SK-N-SH (cell line): ENCODE measurements at regions not wholly inside any gene's neighbourhood (a gene's known extent, or its start where the extent isn't known, plus 50 kb on each side); places are given as distances from the start of the nearest gene placed in this dataset.

ENCODE experiments used
- CTCF ChIA-PET: fragments of 300-600, 350-600 bp; formaldehyde crosslinking; extraction: SDS; loops from one replicate; lab custom pipeline; 2021; lab: Yijun Ruan, JAX
- POLR2A ChIA-PET: fragments of 350-600 bp; sonication (Branson Sonifier 250); formaldehyde crosslinking; extraction: SDS; loops from one replicate; lab custom pipeline; 2020; ENCODE audit warnings: antibody characterized with exemption, inconsistent platforms; lab: Yijun Ruan, JAX
- DNase-seq: peaks from one replicate; pipeline ENCODE4 v3.0.0; 2012
- H2AFZ ChIP-seq: fragments of 200-600 bp; sonication (generic); 2 replicates; pipeline ENCODE4 v1.8.1; 2016; ENCODE audit warnings: antibody characterized with exemption, mild to moderate bottlenecking, low read depth
- H3F3A ChIP-seq: fragments of 200-600 bp; sonication (generic); replicated peaks from 2 replicates; pipeline ENCODE3; 2016; ENCODE audit warnings: antibody characterized with exemption, mild to moderate bottlenecking; ENCODE audit not compliant: insufficient read depth
- H3K27ac ChIP-seq, 2 experiments: fragments of 200-500 bp in 1 of 2; fragments of 200-600 bp in 1 of 2; sonication (Bioruptor generic) in 1 of 2; sonication (generic), shearing (Covaris generic) in 1 of 2; 2 replicates each; pipeline versions ENCODE4 v1.5.1 to v1.6.1; 2014 to 2016; ENCODE audit warnings: low read depth in 2 of 2, inconsistent platforms in 1 of 2, low read length in 1 of 2, mild to moderate bottlenecking in 1 of 2, mixed read lengths in 1 of 2
- H3K27me3 ChIP-seq: fragments of 200-600 bp; sonication (generic), shearing (Covaris generic); 2 replicates; pipeline ENCODE4 v1.6.1; 2016; ENCODE audit warnings: mixed run types; ENCODE audit not compliant: insufficient read depth
- H3K36me3 ChIP-seq, 2 experiments: fragments of 200-500 bp in 1 of 2; fragments of 200-600 bp in 1 of 2; sonication (Bioruptor generic) in 1 of 2; sonication (generic) in 1 of 2; replicated peaks in 1 of 2; 2 replicates each; pipeline versions ENCODE3 to v1.5.1; 2014 to 2016; ENCODE audit warnings: low read length in 1 of 2, mild to moderate bottlenecking in 1 of 2; ENCODE audit not compliant: insufficient read depth in 2 of 2, control insufficient read depth in 1 of 2
- H3K4me1 ChIP-seq, 2 experiments: fragments of 200-500 bp in 1 of 2; fragments of 200-600 bp in 1 of 2; sonication (Bioruptor generic) in 1 of 2; sonication (generic), shearing (Covaris generic) in 1 of 2; 2 replicates each; pipeline versions ENCODE4 v1.5.1 to v1.6.1; 2014 to 2016; ENCODE audit warnings: low read depth in 1 of 2, low read length in 1 of 2, mixed run types in 1 of 2; ENCODE audit not compliant: insufficient read depth in 2 of 2, control insufficient read depth in 1 of 2
- H3K4me2 ChIP-seq: fragments of 200-600 bp; sonication (generic), shearing (Covaris generic); 2 replicates; pipeline ENCODE4 v1.6.1; 2017; ENCODE audit warnings: mixed run types
- H3K4me3 ChIP-seq, 2 experiments: fragments of 200-500 bp in 1 of 2; fragments of 200-600 bp in 1 of 2; sonication (Bioruptor generic) in 1 of 2; sonication (generic), shearing (Covaris generic) in 1 of 2; 2 replicates each; pipeline versions ENCODE4 v1.5.1 to v1.8.1; 2014 to 2016; ENCODE audit warnings: low read depth in 2 of 2, inconsistent platforms in 1 of 2, low read length in 1 of 2, mild to moderate bottlenecking in 1 of 2, mixed read lengths in 1 of 2, moderate library complexity in 1 of 2
- H3K79me2 ChIP-seq: fragments of 200-600 bp; sonication (generic); 2 replicates; pipeline ENCODE4 v1.8.1; 2017; ENCODE audit warnings: mild to moderate bottlenecking; ENCODE audit not compliant: insufficient read depth
- H3K9ac ChIP-seq: fragments of 200-600 bp; sonication (generic); 2 replicates; pipeline ENCODE4 v1.6.1; 2017; ENCODE audit warnings: mixed run types
- H3K9me2 ChIP-seq: fragments of 200-600 bp; sonication (generic); 2 replicates; pipeline ENCODE4 v1.6.1; 2017; ENCODE audit warnings: mixed run types
- H3K9me3 ChIP-seq: fragments of 200-600 bp; sonication (generic); 2 replicates; pipeline ENCODE4 v1.6.1; 2017; ENCODE audit warnings: mixed run types, mild to moderate bottlenecking, moderate library complexity
- H4K20me1 ChIP-seq: fragments of 200-600 bp; sonication (generic); 2 replicates; pipeline ENCODE4 v1.6.1; 2017; ENCODE audit warnings: mild to moderate bottlenecking, mixed run types; ENCODE audit not compliant: insufficient read depth
- CHD2 ChIP-seq: fragments of 150-350 bp; IDR thresholded peaks from 2 replicates; pipeline ENCODE4 v1.6.1; 2018; ENCODE audit warnings: low read length; ENCODE audit not compliant: partially characterized antibody
- EZH2phosphoT487 ChIP-seq: fragments of 200-600 bp; sonication (generic); IDR thresholded peaks from 2 replicates; pipeline ENCODE4 v1.6.1; 2017; ENCODE audit warnings: low read depth, mixed run types, mild to moderate bottlenecking, antibody characterized with exemption, moderate library complexity, borderline replicate concordance
- FOSL2 ChIP-seq: IDR thresholded peaks from 2 replicates; pipeline ENCODE4 v1.4.0; 2012; ENCODE audit warnings: low read depth, mild to moderate bottlenecking, moderate library complexity, borderline replicate concordance
- GATA2 ChIP-seq: sonication (generic); formaldehyde crosslinking; IDR thresholded peaks from 2 replicates; pipeline ENCODE4 v1.5.0; 2020; ENCODE audit warnings: mild to moderate bottlenecking, missing genetic modification reagents
- IRF3 ChIP-seq: fragments of 150-350 bp; IDR thresholded peaks from 2 replicates; pipeline ENCODE4 v1.6.1; 2016; ENCODE audit warnings: mild to moderate bottlenecking, low read depth, low read length
- RCOR1 ChIP-seq: fragments of 150-350 bp; IDR thresholded peaks from 2 replicates; pipeline ENCODE4 v1.6.1; 2017; ENCODE audit warnings: antibody characterized with exemption, low read length
- RFX5 ChIP-seq: IDR thresholded peaks from 2 replicates; pipeline ENCODE4 v1.6.1; 2012; ENCODE audit warnings: mild to moderate bottlenecking, improper control_type of control experiment, low read length
- WGBS: methylation state at CpG from one replicate; pipeline ENCODE4 v1.1.6; 2017; ENCODE audit warnings: low lambda C conversion rate; 5-methylcytosine and 5-hydroxymethylcytosine counted together
- TF ChIP-seq, protein P1 (sequence below): IDR thresholded peaks from 2 replicates; pipeline ENCODE4 v1.4.0; 2012; ENCODE audit warnings: low read depth
- TF ChIP-seq, protein P2 (sequence below): IDR thresholded peaks from 2 replicates; pipeline ENCODE4 v1.6.1; 2012; ENCODE audit warnings: mild to moderate bottlenecking, low read depth, low read length, moderate library complexity
- TF ChIP-seq, protein P3 (sequence below): fragments of 200-600 bp; sonication (generic); IDR thresholded peaks from 2 replicates; pipeline ENCODE4 v1.6.1; 2017; ENCODE audit warnings: antibody characterized with exemption, mild to moderate bottlenecking, moderate library complexity

DNA sequence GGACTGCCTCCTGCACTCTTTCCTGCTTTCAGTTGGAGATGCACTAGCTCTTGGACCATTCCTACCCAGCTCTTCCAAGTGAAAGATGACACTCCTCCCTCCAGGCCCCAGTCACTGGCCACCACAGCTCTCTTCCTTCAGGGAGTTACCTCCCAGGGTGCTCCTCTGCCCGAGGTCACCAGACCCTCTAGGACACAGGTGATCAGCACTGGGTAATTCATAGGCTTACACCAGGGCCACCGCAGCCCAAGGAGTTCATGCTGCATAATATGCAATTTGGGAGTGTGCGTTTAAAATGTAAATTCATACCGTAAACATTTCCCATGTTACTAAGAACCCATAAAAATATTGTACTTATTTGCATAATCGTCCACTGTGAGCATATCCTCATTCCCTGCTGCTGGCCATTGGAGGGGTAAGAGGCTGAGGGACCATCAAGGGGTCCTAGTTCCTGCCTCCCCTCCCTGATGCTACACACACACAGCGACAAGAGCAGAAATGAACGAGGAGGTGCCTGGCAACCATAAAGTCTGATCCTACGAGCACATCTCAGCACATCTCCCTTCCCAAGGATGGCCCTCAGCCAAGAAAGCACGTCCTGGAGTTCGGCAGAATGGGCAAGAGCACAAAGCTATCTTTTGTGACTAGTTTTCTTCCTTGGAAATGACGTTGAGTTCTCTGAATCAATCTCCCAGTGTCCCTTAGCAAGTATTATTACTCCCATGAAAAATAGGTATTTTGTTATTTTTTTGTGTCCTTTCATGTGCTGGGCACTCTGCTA, 222.9 kb upstream of the RAB4A start:
- CTCF ChIA-PET, result interaction anchor here (1.0 kb wide), 1 partner anchor 16 kb away, joined by 3 read pairs; no protein-coding TSS in a partner anchor
- Histone ChIP-seq H3K4me3 (no peak overlapping the region), H3K79me2 (no peaks in the 10 kb centered on the region), H3K9ac (no peak overlapping the region), H3F3A (no peaks in the 10 kb centered on the region), H3K27ac (no peak overlapping the region), H3K36me3 (no peaks in the 10 kb centered on the region), H4K20me1 (no peaks in the 10 kb centered on the region), H3K4me1 (no peaks in the 10 kb centered on the region), H3K4me2 (no peak overlapping the region), H3K27me3 (peaks cover 8% of the 10 kb centered on the region; the same call in 1 of the 2 replicates), H3K9me2 (no peaks in the 10 kb centered on the region), H2AFZ (no peak overlapping the region), H3K9me3 (no peaks in the 10 kb centered on the region)
- 59% methylated on average over 11 of the region's 11 CpGs for WGBS
- POLR2A ChIA-PET, result no interaction called here
- TF ChIP-seq, protein P1, sequence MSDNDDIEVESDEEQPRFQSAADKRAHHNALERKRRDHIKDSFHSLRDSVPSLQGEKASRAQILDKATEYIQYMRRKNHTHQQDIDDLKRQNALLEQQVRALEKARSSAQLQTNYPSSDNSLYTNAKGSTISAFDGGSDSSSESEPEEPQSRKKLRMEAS, result no peak
- TF ChIP-seq FOSL2 (no peak), CHD2 (no peak), EZH2phosphoT487 (no peak), RCOR1 (no peak), RFX5 (no peak), GATA2 (no peak), IRF3 (no peak)
- TF ChIP-seq, protein P2, sequence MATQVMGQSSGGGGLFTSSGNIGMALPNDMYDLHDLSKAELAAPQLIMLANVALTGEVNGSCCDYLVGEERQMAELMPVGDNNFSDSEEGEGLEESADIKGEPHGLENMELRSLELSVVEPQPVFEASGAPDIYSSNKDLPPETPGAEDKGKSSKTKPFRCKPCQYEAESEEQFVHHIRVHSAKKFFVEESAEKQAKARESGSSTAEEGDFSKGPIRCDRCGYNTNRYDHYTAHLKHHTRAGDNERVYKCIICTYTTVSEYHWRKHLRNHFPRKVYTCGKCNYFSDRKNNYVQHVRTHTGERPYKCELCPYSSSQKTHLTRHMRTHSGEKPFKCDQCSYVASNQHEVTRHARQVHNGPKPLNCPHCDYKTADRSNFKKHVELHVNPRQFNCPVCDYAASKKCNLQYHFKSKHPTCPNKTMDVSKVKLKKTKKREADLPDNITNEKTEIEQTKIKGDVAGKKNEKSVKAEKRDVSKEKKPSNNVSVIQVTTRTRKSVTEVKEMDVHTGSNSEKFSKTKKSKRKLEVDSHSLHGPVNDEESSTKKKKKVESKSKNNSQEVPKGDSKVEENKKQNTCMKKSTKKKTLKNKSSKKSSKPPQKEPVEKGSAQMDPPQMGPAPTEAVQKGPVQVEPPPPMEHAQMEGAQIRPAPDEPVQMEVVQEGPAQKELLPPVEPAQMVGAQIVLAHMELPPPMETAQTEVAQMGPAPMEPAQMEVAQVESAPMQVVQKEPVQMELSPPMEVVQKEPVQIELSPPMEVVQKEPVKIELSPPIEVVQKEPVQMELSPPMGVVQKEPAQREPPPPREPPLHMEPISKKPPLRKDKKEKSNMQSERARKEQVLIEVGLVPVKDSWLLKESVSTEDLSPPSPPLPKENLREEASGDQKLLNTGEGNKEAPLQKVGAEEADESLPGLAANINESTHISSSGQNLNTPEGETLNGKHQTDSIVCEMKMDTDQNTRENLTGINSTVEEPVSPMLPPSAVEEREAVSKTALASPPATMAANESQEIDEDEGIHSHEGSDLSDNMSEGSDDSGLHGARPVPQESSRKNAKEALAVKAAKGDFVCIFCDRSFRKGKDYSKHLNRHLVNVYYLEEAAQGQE, result no peak
- TF ChIP-seq, protein P3, sequence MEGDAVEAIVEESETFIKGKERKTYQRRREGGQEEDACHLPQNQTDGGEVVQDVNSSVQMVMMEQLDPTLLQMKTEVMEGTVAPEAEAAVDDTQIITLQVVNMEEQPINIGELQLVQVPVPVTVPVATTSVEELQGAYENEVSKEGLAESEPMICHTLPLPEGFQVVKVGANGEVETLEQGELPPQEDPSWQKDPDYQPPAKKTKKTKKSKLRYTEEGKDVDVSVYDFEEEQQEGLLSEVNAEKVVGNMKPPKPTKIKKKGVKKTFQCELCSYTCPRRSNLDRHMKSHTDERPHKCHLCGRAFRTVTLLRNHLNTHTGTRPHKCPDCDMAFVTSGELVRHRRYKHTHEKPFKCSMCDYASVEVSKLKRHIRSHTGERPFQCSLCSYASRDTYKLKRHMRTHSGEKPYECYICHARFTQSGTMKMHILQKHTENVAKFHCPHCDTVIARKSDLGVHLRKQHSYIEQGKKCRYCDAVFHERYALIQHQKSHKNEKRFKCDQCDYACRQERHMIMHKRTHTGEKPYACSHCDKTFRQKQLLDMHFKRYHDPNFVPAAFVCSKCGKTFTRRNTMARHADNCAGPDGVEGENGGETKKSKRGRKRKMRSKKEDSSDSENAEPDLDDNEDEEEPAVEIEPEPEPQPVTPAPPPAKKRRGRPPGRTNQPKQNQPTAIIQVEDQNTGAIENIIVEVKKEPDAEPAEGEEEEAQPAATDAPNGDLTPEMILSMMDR, result no peak
- DNase-seq, result no peak
